ENCODE measurements at regions not wholly inside any gene's neighbourhood (a gene's known extent, or its start where the extent isn't known, plus 50 kb on each side); places are given as distances from the start of the nearest gene placed in this dataset.

DNA sequence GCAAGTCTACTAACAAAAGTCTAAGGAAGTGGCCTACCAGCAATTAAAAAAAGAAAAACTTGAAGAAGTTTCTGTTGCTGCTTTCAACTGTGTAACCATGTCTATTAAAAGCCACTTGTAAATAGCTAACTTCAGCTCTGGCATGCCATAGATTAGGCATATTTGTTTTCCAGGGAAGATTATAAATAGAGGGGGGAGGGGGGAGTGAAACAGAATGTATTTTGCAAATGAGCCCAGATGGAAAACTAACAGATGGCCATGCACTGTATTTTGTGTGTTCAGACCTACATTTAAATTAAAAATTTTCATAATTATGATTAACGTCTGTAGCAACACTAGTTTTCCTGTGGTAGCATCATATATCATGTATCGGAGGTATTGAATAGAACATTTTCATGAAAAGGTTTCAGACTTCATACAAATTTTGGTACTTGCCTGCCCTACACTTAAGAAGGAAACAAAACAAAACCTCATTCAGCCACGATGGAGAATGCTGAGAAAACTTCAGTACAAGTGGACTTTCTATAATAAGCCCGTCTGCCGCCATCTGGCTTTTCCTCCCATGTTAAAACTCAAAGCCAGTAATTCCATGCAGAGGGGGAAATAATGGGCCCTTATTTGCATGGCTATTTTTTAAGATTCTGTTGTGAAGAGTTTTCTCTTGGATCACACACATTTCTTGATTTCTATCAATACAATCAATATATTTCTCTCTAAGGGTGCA lies 220.4 kb upstream of the SMARCA2 start:
- TF ChIP-seq, protein P1, sequence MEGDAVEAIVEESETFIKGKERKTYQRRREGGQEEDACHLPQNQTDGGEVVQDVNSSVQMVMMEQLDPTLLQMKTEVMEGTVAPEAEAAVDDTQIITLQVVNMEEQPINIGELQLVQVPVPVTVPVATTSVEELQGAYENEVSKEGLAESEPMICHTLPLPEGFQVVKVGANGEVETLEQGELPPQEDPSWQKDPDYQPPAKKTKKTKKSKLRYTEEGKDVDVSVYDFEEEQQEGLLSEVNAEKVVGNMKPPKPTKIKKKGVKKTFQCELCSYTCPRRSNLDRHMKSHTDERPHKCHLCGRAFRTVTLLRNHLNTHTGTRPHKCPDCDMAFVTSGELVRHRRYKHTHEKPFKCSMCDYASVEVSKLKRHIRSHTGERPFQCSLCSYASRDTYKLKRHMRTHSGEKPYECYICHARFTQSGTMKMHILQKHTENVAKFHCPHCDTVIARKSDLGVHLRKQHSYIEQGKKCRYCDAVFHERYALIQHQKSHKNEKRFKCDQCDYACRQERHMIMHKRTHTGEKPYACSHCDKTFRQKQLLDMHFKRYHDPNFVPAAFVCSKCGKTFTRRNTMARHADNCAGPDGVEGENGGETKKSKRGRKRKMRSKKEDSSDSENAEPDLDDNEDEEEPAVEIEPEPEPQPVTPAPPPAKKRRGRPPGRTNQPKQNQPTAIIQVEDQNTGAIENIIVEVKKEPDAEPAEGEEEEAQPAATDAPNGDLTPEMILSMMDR (conservative IDR thresholded peaks at IDR 0.05; ENCODE audit: low read depth, low read length) = no peak
- TF ChIP-seq EZH2phosphoT487 (IDR thresholded peaks at IDR 0.05; ENCODE audit: borderline replicate concordance, low read length) = no peak
